Body of pancreas (tissue), 4 donors: ENCODE measurements at regions not wholly inside any gene's neighbourhood (a gene's known extent, or its start where the extent isn't known, plus 50 kb on each side); places are given as distances from the start of the nearest gene placed in this dataset.

Experiments used
- POLR2A ChIP-seq, 3 donors: fragments of 450-650 bp; IDR thresholded peaks; one replicate each; pipeline ENCODE4 v1.6.1; 2016; ENCODE audit warnings: antibody characterized with exemption in 3 of 3, mild to moderate bottlenecking in 2 of 3
- TF ChIP-seq, protein P1 (sequence below), 7 experiments: fragments of 450-650 bp in 4 of 7; fragments of 200-600 bp in 3 of 7; sonication (generic) in 3 of 7; IDR thresholded peaks; one replicate each; pipeline ENCODE4 v1.5.1; 2016 to 2019; ENCODE audit warnings: antibody characterized with exemption in 7 of 7

DNA sequence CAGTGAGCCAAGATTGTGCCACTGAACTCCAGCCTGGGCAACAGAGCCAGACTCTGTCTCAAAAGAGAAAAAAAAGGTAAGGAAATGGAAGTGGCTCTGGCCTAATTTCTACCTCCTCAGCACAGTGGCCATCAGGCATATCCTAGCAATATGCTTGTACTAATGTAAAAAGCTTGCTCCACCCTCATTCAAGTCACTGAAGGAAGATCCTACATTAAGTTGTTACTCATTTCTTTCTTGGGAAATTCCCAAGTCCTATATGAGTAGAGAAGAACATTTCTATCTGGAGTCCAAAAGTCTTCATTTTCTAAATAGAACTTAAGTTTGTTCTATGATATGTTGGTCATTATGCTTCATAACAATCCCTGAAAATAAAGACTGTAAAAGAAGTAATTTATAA is 67.3 kb upstream of the HOXC13 start:
- TF ChIP-seq, protein P1, sequence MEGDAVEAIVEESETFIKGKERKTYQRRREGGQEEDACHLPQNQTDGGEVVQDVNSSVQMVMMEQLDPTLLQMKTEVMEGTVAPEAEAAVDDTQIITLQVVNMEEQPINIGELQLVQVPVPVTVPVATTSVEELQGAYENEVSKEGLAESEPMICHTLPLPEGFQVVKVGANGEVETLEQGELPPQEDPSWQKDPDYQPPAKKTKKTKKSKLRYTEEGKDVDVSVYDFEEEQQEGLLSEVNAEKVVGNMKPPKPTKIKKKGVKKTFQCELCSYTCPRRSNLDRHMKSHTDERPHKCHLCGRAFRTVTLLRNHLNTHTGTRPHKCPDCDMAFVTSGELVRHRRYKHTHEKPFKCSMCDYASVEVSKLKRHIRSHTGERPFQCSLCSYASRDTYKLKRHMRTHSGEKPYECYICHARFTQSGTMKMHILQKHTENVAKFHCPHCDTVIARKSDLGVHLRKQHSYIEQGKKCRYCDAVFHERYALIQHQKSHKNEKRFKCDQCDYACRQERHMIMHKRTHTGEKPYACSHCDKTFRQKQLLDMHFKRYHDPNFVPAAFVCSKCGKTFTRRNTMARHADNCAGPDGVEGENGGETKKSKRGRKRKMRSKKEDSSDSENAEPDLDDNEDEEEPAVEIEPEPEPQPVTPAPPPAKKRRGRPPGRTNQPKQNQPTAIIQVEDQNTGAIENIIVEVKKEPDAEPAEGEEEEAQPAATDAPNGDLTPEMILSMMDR (IDR thresholded peaks at IDR 0.05): no peak
- no peak for TF ChIP-seq POLR2A (IDR thresholded peaks at IDR 0.05)
